ENCODE measurements at regions not wholly inside any gene's neighbourhood (a gene's known extent, or its start where the extent isn't known, plus 50 kb on each side); places are given as distances from the start of the nearest gene placed in this dataset.

DNA sequence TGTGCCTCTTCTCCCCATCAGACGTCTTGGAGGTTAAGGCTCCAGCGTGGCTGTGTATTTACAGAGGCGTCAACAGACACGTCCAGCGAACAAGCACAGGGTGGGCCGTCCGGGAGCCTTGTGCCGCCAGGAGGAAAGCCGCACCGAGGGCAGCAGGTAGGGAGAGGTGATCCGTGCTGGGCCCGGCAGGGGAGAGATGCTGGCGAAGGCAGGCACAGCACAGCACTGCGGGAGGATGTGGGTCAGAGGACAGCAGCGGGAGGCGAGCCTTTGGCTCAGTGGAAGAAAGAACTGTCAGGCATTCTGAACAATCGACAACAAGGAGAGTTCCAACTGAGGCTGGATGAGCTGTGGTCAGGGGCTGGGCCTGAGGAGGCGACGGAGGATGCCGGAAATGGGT is 144.1 kb upstream of the TNR start:
- Histone ChIP-seq H3K27me3 (ENCODE audit: insufficient read depth, low read depth) (no peaks in the 10 kb centered on the region), H3K79me2 (ENCODE audit: insufficient read depth, low read depth) (no peaks in the 10 kb centered on the region), H4K20me1 (ENCODE audit: insufficient read depth) (no peaks in the 10 kb centered on the region), H3K4me3 (IDR thresholded peaks at IDR 0.05; ENCODE audit: insufficient read depth, low read depth, low read length) (no peak overlapping the region), H3K9ac (no peak overlapping the region), H3K27ac (no peak overlapping the region), H2AFZ (ENCODE audit: low read depth) (no peak overlapping the region), H3K36me3 (ENCODE audit: insufficient read depth) (no peaks in the 10 kb centered on the region), H3K4me1 (ENCODE audit: low read depth, poor library complexity, severe bottlenecking) (no peaks in the 10 kb centered on the region), H3K4me2 (no peak overlapping the region)
- TF ChIP-seq, protein P1, sequence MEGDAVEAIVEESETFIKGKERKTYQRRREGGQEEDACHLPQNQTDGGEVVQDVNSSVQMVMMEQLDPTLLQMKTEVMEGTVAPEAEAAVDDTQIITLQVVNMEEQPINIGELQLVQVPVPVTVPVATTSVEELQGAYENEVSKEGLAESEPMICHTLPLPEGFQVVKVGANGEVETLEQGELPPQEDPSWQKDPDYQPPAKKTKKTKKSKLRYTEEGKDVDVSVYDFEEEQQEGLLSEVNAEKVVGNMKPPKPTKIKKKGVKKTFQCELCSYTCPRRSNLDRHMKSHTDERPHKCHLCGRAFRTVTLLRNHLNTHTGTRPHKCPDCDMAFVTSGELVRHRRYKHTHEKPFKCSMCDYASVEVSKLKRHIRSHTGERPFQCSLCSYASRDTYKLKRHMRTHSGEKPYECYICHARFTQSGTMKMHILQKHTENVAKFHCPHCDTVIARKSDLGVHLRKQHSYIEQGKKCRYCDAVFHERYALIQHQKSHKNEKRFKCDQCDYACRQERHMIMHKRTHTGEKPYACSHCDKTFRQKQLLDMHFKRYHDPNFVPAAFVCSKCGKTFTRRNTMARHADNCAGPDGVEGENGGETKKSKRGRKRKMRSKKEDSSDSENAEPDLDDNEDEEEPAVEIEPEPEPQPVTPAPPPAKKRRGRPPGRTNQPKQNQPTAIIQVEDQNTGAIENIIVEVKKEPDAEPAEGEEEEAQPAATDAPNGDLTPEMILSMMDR (conservative IDR thresholded peaks at IDR 0.05; ENCODE audit: low read depth, low read length): no peak

DNA sequence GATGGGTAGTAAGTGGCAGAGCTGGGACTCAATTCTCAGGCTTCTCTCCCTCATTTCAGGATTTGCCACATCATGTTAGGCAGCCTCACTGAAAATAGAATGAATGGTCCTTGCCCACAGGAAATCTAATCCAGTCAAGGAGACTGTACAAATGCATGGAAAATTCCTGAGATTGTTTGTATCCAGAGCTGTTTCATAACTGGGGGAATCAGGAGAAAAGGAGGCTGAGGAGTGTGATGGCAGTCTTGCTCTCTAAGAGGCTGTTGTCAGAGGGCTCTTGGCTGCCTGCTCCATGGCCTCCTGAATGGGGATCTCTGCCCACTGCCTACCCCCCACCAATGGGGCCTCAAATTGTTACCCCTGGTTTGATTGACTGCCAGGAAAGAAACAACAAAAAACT is 141.9 kb upstream of the TNR start:
- TF ChIP-seq, protein P1 (conservative IDR thresholded peaks at IDR 0.05; ENCODE audit: low read depth, low read length): no peak
- no peaks in the 10 kb centered on the region for H3K27me3 ChIP-seq (ENCODE audit: insufficient read depth, low read depth)
- H3K4me2 ChIP-seq: no peak overlapping the region

DNA sequence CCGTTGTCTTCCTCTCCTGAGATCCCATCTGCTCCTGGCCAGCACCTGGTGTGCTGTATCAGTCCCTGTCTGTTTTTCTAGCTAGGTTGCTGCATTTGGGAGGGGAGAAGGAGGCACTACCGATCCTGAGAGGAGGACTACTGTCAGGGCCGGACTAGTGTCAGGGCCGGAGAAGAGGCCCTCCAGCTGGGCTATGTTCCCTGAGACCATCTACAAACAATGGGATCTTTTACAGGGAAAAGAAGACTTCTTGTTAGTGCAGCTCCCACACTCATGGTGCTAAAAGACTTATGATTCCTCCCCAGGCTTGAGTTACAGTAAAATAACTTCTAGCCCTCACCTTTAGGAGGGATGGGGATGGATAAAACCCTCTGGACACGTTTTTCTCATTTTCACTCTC is 141.0 kb upstream of the TNR start:
- TF ChIP-seq, protein P1 (conservative IDR thresholded peaks at IDR 0.05; ENCODE audit: low read depth, low read length): no peak
- no peaks in the 10 kb centered on the region for H3K36me3 ChIP-seq (ENCODE audit: insufficient read depth)

More for the DNA sequence above, 141.9 kb upstream of the TNR start:
- H3K9ac ChIP-seq: no peak overlapping the region
- H3K4me3 ChIP-seq (IDR thresholded peaks at IDR 0.05; ENCODE audit: insufficient read depth, low read depth, low read length): no peak overlapping the region
- H4K20me1 ChIP-seq (ENCODE audit: insufficient read depth): no peaks in the 10 kb centered on the region
- H3K36me3 ChIP-seq (ENCODE audit: insufficient read depth): no peaks in the 10 kb centered on the region
- H3K79me2 ChIP-seq (ENCODE audit: insufficient read depth, low read depth): no peaks in the 10 kb centered on the region
- H3K27ac ChIP-seq: no peak overlapping the region
- no peak overlapping the region for H2AFZ ChIP-seq (ENCODE audit: low read depth)
- H3K4me1 ChIP-seq (ENCODE audit: low read depth, poor library complexity, severe bottlenecking): no peaks in the 10 kb centered on the region

DNA sequence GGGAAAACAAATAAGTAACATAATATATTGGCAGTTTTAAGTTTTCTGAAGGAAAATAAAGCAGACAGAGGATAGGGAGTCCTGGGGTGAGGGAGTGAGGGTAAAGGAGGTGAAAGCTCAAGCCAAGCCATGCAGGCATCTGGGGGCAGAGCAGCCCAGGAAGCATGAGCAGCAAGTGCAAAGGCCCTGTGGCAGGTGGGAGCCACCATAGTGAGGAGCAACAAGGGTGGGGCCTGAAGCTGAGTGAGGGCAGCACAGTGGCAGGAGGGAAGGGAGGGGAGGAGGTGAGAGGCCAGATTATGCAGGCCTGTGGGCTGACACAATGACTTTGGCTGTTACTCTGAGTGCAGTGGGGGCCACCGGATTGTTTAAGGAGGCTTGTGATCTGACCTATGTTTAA is 138.8 kb upstream of the TNR start:
- Histone ChIP-seq H3K79me2 (ENCODE audit: insufficient read depth, low read depth) (no peaks in the 10 kb centered on the region), H3K9ac (no peak overlapping the region), H3K4me1 (ENCODE audit: low read depth, poor library complexity, severe bottlenecking) (no peaks in the 10 kb centered on the region), H3K27me3 (ENCODE audit: insufficient read depth, low read depth) (no peaks in the 10 kb centered on the region), H2AFZ (ENCODE audit: low read depth) (no peak overlapping the region), H3K27ac (no peak overlapping the region), H4K20me1 (ENCODE audit: insufficient read depth) (no peaks in the 10 kb centered on the region), H3K4me3 (IDR thresholded peaks at IDR 0.05; ENCODE audit: insufficient read depth, low read depth, low read length) (no peak overlapping the region), H3K36me3 (ENCODE audit: insufficient read depth) (no peaks in the 10 kb centered on the region), H3K4me2 (no peak overlapping the region)
- TF ChIP-seq, protein P1 (conservative IDR thresholded peaks at IDR 0.05; ENCODE audit: low read depth, low read length): no peak

More for the DNA sequence above, 141.0 kb upstream of the TNR start:
- Histone ChIP-seq H3K4me3 (IDR thresholded peaks at IDR 0.05; ENCODE audit: insufficient read depth, low read depth, low read length) (no peak overlapping the region), H4K20me1 (ENCODE audit: insufficient read depth) (no peaks in the 10 kb centered on the region), H3K79me2 (ENCODE audit: insufficient read depth, low read depth) (no peaks in the 10 kb centered on the region), H3K4me1 (ENCODE audit: low read depth, poor library complexity, severe bottlenecking) (no peaks in the 10 kb centered on the region), H3K27me3 (ENCODE audit: insufficient read depth, low read depth) (no peaks in the 10 kb centered on the region), H2AFZ (ENCODE audit: low read depth) (no peak overlapping the region), H3K9ac (no peak overlapping the region), H3K27ac (no peak overlapping the region), H3K4me2 (no peak overlapping the region)

All from KMS-11 (cell line).